ENCODE measurements at regions not wholly inside any gene's neighbourhood (a gene's known extent, or its start where the extent isn't known, plus 50 kb on each side); places are given as distances from the start of the nearest gene placed in this dataset.

GRCh38 chr17:77487211-77487629 is 346.5 kb downstream of the SEC14L1 start:
- H3K23me2 ChIP-seq (ENCODE audit: low read depth, low read length): peaks cover 18% of the 10 kb centered on the region; the same call in 1 of the 2 replicates
- peaks cover 21 to 67% (median 37%) of the 10 kb centered on the region in 4 experiments for H3K36me3 ChIP-seq (ENCODE audit: control insufficient read depth in 2 of 4, insufficient read depth in 4 of 4, low read length in 3 of 4)
- peaks cover 7 to 32% of the 10 kb centered on the region in 2 experiments; a peak in 3 of 4 replicates for H3K79me2 ChIP-seq (ENCODE audit: control insufficient read depth in 1 of 2, insufficient read depth in 2 of 2, low read length in 2 of 2)
- no peak overlapping the region for H2BK5ac ChIP-seq (ENCODE audit: low read depth, low read length)
- H2AFZ ChIP-seq (ENCODE audit: low read length): no peak overlapping the region
- FAIRE-seq (no peak), DNase-seq (ENCODE audit: low read depth in 1 of 2, low spot score in 2 of 2) (no peak)
- H4K91ac ChIP-seq (replicated peaks; ENCODE audit: insufficient read length, low read length): no peak overlapping the region
- H3K27ac ChIP-seq (ENCODE audit: low read depth, low read length): no peak overlapping the region
- H2BK20ac ChIP-seq (ENCODE audit: low read length): no peak overlapping the region
- H3K4me3 ChIP-seq (ENCODE audit: extremely low read depth in 1 of 4, insufficient read depth in 2 of 4, low read depth in 3 of 4, low read length in 4 of 4): no peak overlapping the region
- H2BK12ac ChIP-seq (ENCODE audit: low read depth, low read length): no peak overlapping the region
- no peak overlapping the region for H3K18ac ChIP-seq (ENCODE audit: extremely low read depth, low read length)
- H4K20me1 ChIP-seq (replicated peaks in 1 of 2; ENCODE audit: control insufficient read depth in 1 of 2, insufficient read depth in 2 of 2, low read length in 2 of 2): peaks cover 2 to 28% of the 10 kb centered on the region in 2 experiments
- H3K4me2 ChIP-seq (ENCODE audit: insufficient read depth in 1 of 2, low read depth in 2 of 2, low read length in 2 of 2): no peak overlapping the region
- no peak overlapping the region for H2BK120ac ChIP-seq (replicated peaks; ENCODE audit: low read depth, low read length)
- 97% methylated on average over 11 of the region's 17 CpGs; no CpG with 5 or more reads in 1 of the 2 experiments for WGBS, 2 experiments (ENCODE audit: extremely low coverage in 1 of 2, insufficient coverage in 1 of 2, insufficient read length in 1 of 2, insufficient replicate concordance in 2 of 2, low coverage in 1 of 2, low lambda C conversion rate in 2 of 2, missing lambda C conversion rate in 1 of 2)
- no peaks in the 10 kb centered on the region for H3K4me1 ChIP-seq (replicated peaks in 1 of 4; ENCODE audit: control insufficient read depth in 3 of 4, insufficient read depth in 4 of 4, low read length in 3 of 4)
- no peak overlapping the region for H3K23ac ChIP-seq (ENCODE audit: insufficient read length)
- no peak overlapping the region for H3K56ac ChIP-seq (replicated peaks; ENCODE audit: insufficient read length, low read depth, low read length)
- H3K14ac ChIP-seq (ENCODE audit: insufficient read length): no peak overlapping the region
- H4K5ac ChIP-seq (ENCODE audit: insufficient read length, low read depth, low read length): no peak overlapping the region
- H3K9ac ChIP-seq (replicated peaks in 1 of 4; ENCODE audit: extremely low read depth in 1 of 4, low read depth in 3 of 4, low read length in 3 of 4): no peak overlapping the region
- H2BK15ac ChIP-seq (ENCODE audit: low read length): no peak overlapping the region
- H4K8ac ChIP-seq (ENCODE audit: extremely low read depth, insufficient read depth, low read length): no peak overlapping the region; the same call in 1 of the 2 replicates
- ChIA-PET POLR2A (ENCODE audit: partially characterized antibody) (interaction anchor here (1.0 kb wide), 1 partner anchor 14 kb away, joined by 3 read pairs; no protein-coding TSS in a partner anchor), CTCF (ENCODE audit: partially characterized antibody) (interaction anchor here (1.0 to 4.3 kb wide), 2 partner anchors 36 to 58 kb away, joined by 3 to 32 read pairs; no protein-coding TSS in a partner anchor)
- no peaks in the 10 kb centered on the region; a peak in 1 of 4 replicates for H3K9me3 ChIP-seq (ENCODE audit: insufficient read depth in 2 of 2, low read depth in 1 of 2, low read length in 1 of 2)
- peaks cover 12% of the 10 kb centered on the region for H3K79me1 ChIP-seq (ENCODE audit: low read depth, low read length)
- H3K27me3 ChIP-seq (replicated peaks in 1 of 4; ENCODE audit: control insufficient read depth in 3 of 4, extremely low read depth in 1 of 4, insufficient read depth in 3 of 4, low read length in 3 of 4): no peaks in the 10 kb centered on the region
- no peak overlapping the region for H2AK5ac ChIP-seq (ENCODE audit: low read depth, low read length)
- no peak overlapping the region for H3K4ac ChIP-seq (replicated peaks; ENCODE audit: insufficient read length, low read depth, low read length)
- TF ChIP-seq SRF (IDR thresholded peaks at IDR 0.05; ENCODE audit: low read depth, low read length): no peak
- TF ChIP-seq TEAD4 (IDR thresholded peaks at IDR 0.05; ENCODE audit: low read depth, low read length): no peak
- no peak for TF ChIP-seq GTF2F1 (IDR thresholded peaks at IDR 0.05; ENCODE audit: borderline replicate concordance, low read depth, low read length)
- TF ChIP-seq JUN (IDR thresholded peaks at IDR 0.05; ENCODE audit: low read depth, low read length): no peak
- no peak for TF ChIP-seq TCF12 (IDR thresholded peaks at IDR 0.05; ENCODE audit: low read depth, low read length)
- no peak for TF ChIP-seq KDM5A (IDR thresholded peaks at IDR 0.05; ENCODE audit: low read length)
- no peak for TF ChIP-seq RBBP5 (IDR thresholded peaks at IDR 0.05; ENCODE audit: borderline replicate concordance, low read depth, low read length)
- TF ChIP-seq, protein P1, sequence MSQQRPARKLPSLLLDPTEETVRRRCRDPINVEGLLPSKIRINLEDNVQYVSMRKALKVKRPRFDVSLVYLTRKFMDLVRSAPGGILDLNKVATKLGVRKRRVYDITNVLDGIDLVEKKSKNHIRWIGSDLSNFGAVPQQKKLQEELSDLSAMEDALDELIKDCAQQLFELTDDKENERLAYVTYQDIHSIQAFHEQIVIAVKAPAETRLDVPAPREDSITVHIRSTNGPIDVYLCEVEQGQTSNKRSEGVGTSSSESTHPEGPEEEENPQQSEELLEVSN (IDR thresholded peaks at IDR 0.05): no peak
- TF ChIP-seq, protein P2, sequence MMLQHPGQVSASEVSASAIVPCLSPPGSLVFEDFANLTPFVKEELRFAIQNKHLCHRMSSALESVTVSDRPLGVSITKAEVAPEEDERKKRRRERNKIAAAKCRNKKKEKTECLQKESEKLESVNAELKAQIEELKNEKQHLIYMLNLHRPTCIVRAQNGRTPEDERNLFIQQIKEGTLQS (IDR thresholded peaks at IDR 0.05; ENCODE audit: insufficient read depth, low read depth, low read length): no peak
- no peak for TF ChIP-seq CREB1 (IDR thresholded peaks at IDR 0.05)
- TF ChIP-seq RAD21 (IDR thresholded peaks at IDR 0.05 in 1 of 2, conservative IDR thresholded peaks at IDR 0.05 in 1 of 2; ENCODE audit: low read depth in 2 of 2, low read length in 2 of 2): no peak
- no peak for TF ChIP-seq SP4 (IDR thresholded peaks at IDR 0.05; ENCODE audit: low read length)
- TF ChIP-seq CEBPB (IDR thresholded peaks at IDR 0.05; ENCODE audit: low read depth, low read length): no peak
- no peak for TF ChIP-seq SAP30 (IDR thresholded peaks at IDR 0.05; ENCODE audit: insufficient read depth, insufficient replicate concordance, low read length)
